Tibial artery (tissue), 4 donors: ENCODE measurements at regions not wholly inside any gene's neighbourhood (a gene's known extent, or its start where the extent isn't known, plus 50 kb on each side); places are given as distances from the start of the nearest gene placed in this dataset.

Source experiments
- DNase-seq, 2 donors: peaks; one replicate each; pipeline ENCODE4 v3.0.0-alpha.2; 2019
- H3K27ac ChIP-seq, 2 donors: fragments of 200-600 bp; sonication (generic) in 1 of 2; 1 replicate in 1 of 2; 2 replicates in 1 of 2; pipeline ENCODE4 v1.5.1; 2018 to 2019; ENCODE audit warnings: mild to moderate bottlenecking in 1 of 2
- H3K27me3 ChIP-seq, 2 donors: fragments of 200-600 bp; sonication (generic) in 1 of 2; one replicate each; pipeline versions ENCODE4 v1.5.1 to v1.6.0; 2016 to 2019
- H3K36me3 ChIP-seq, 3 donors: fragments of 200-600 bp; sonication (generic) in 2 of 3; one replicate each; pipeline ENCODE4 v1.5.1; 2016 to 2019; ENCODE audit warnings: mild to moderate bottlenecking in 2 of 3
- H3K4me1 ChIP-seq, 4 donors: fragments of 200-600 bp; sonication (generic) in 2 of 4; 1 replicate in 3 of 4; 2 replicates in 1 of 4; pipeline ENCODE4 v1.5.1; 2016 to 2019
- H3K4me3 ChIP-seq, 2 donors: fragments of 200-600 bp; sonication (generic) in 1 of 2; 1 replicate in 1 of 2; 2 replicates in 1 of 2; pipeline ENCODE4 v1.5.1; 2018 to 2019; ENCODE audit warnings: mild to moderate bottlenecking in 2 of 2
- H3K9me3 ChIP-seq, 3 donors: fragments of 200-600 bp; sonication (generic) in 1 of 3; one replicate each; pipeline ENCODE4 v1.5.1; 2016 to 2019
- CTCF ChIP-seq, 2 experiments: fragments of 200-600 bp in 1 of 2; fragments of 450-650 bp in 1 of 2; IDR thresholded peaks; one replicate each; pipeline ENCODE4 v1.5.1; 2017 to 2019; ENCODE audit warnings: antibody characterized with exemption in 2 of 2, mild to moderate bottlenecking in 1 of 2, moderate library complexity in 1 of 2
- intact Hi-C: fragments of 100-400 bp; cut with DNase I; formaldehyde crosslinking; loops from one replicate; pipeline ENCODE4 v1.15.0; 2023; ENCODE audit warnings: low total_unique reads

GRCh38 chr4:106478152-106478551, 109.6 kb upstream of the GIMD1 start:
- H3K36me3 ChIP-seq: no peaks in the 10 kb centered on the region
- intact Hi-C loops: no loop called here
- no peak for TF ChIP-seq CTCF (IDR thresholded peaks at IDR 0.05)

DNA sequence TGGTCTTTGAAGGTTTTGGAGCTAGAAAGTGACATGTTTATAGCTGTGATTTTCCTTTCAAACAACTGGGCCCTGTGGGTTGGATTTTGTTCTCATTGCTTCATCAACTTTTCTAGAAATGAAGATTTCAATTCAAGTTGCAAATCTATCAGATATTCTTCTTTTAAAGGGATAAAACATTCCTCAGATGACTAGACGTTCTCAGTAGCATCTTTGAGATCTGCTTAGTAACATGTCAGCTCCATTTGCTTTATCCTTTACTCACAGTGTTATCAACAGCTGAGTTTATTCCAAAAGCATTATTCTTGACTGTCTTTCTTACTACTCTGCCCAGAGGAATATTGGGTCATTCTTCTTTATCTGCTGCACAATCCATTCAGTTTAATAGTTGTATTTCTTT, 108.2 kb upstream of the GIMD1 start:
- H3K27me3 ChIP-seq: no peaks in the 10 kb centered on the region
- H3K27ac ChIP-seq: no peak overlapping the region
- no peak for DNase-seq
- no peaks in the 10 kb centered on the region for H3K9me3 ChIP-seq
- no peaks in the 10 kb centered on the region for H3K4me1 ChIP-seq
- H3K4me3 ChIP-seq: no peak overlapping the region
- intact Hi-C loops: no loop called here
- no peak for TF ChIP-seq CTCF (IDR thresholded peaks at IDR 0.05)
- no peaks in the 10 kb centered on the region for H3K36me3 ChIP-seq

More at GRCh38 chr4:106478152-106478551, 109.6 kb upstream of the GIMD1 start:
- DNase-seq: no peak
- Histone ChIP-seq H3K4me1 (no peaks in the 10 kb centered on the region), H3K27me3 (no peaks in the 10 kb centered on the region), H3K27ac (no peak overlapping the region), H3K4me3 (no peak overlapping the region), H3K9me3 (no peaks in the 10 kb centered on the region)

GRCh38 chr4:106473515-106473914, 104.9 kb upstream of the GIMD1 start:
- no peaks in the 10 kb centered on the region for H3K27me3 ChIP-seq
- intact Hi-C loops: no loop called here
- no peaks in the 10 kb centered on the region for H3K36me3 ChIP-seq
- no peak for DNase-seq
- no peak overlapping the region for H3K4me3 ChIP-seq
- no peak overlapping the region for H3K27ac ChIP-seq
- TF ChIP-seq CTCF (IDR thresholded peaks at IDR 0.05): no peak
- H3K4me1 ChIP-seq: no peaks in the 10 kb centered on the region
- H3K9me3 ChIP-seq: no peaks in the 10 kb centered on the region

DNA sequence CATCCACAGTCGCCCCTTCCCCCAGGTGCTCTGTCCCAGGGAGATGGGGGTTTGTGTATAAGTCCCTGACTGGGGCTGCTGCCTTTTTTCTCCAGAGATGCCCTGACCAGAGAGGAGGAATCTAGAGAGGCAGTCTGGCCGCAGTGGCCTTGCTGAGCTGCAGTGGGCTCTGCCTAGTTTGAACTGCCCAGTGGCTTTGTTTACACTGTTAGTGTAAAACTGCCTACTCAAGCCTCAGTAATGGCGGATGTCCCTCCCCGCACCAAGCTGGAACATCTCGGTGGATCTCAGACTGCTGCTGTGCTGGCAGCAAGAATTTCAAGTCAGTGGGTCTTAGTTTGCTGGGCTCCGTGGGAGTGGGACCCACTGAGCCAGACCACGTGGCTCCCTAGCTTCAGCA, 102.6 kb upstream of the GIMD1 start:
- H3K27me3 ChIP-seq: no peaks in the 10 kb centered on the region
- H3K4me1 ChIP-seq: no peaks in the 10 kb centered on the region
- intact Hi-C loops: no loop called here
- no peak for TF ChIP-seq CTCF (IDR thresholded peaks at IDR 0.05)
- no peak for DNase-seq
- no peaks in the 10 kb centered on the region for H3K36me3 ChIP-seq
- H3K4me3 ChIP-seq: no peak overlapping the region
- no peaks in the 10 kb centered on the region for H3K9me3 ChIP-seq
- H3K27ac ChIP-seq: no peak overlapping the region

DNA sequence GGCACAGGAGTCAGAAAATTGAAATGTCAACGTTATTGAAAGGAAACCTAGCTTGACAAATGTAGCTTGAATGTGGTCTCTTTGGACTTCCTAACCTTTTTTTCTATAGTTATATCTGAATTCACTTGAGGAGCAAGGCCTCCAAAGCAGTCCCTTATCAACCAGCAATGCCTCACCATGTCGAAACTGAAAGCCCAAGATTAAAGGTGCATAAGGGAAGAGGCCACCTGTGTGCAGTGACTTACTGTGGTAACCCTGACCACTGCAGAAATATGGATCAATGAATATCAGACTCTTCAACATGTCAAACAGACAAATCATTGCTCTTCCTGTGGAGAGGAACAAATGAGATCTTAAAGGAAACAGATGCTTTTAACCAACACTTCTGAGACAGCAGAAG, 95.0 kb upstream of the GIMD1 start:
- intact Hi-C loops: no loop called here
- Histone ChIP-seq H3K27me3 (no peaks in the 10 kb centered on the region), H3K4me3 (no peak overlapping the region), H3K9me3 (no peaks in the 10 kb centered on the region), H3K27ac (no peak overlapping the region), H3K4me1 (no peaks in the 10 kb centered on the region), H3K36me3 (no peaks in the 10 kb centered on the region)
- no peak for TF ChIP-seq CTCF (IDR thresholded peaks at IDR 0.05)
- no peak for DNase-seq

DNA sequence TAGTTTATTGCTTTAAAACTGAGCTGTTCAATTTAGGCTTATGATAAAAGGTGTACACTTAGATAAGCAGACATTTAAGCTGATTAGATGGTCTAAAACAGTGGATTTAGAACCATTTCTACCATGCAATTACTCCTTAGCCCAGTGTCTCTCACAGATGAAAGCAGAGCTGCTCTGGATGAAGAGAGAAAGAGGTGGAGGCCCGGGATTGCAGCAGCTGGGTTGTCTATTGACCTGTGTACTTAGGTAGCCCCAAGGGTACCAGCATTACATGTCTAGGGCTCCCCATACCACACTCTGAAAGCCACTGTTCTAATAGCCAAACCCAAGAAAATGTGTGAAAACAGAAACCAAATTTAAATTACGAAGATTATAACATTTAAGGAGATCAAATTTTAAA, 86.0 kb upstream of the GIMD1 start:
- intact Hi-C loops: no loop called here
- Histone ChIP-seq H3K9me3 (no peaks in the 10 kb centered on the region), H3K36me3 (no peaks in the 10 kb centered on the region), H3K27me3 (no peaks in the 10 kb centered on the region), H3K27ac (no peak overlapping the region), H3K4me3 (no peak overlapping the region), H3K4me1 (peaks cover 0 to 12% (median 0%) of the 10 kb centered on the region in 4 donors)
- TF ChIP-seq CTCF (IDR thresholded peaks at IDR 0.05): no peak
- no peak for DNase-seq
